Stimulated activated CD4-positive, alpha-beta T cell treated with anti-CD3 and anti-CD28 coated beads, Interleukin-1b, Interleukin-23, amount 100 ng/mL, for 4 hours (primary cell): ENCODE measurements at regions not wholly inside any gene's neighbourhood (a gene's known extent, or its start where the extent isn't known, plus 50 kb on each side); places are given as distances from the start of the nearest gene placed in this dataset.
A peak's percentile ranks its signal among the peaks of the same experiment; 100 is the strongest.

Source experiments
- DNase-seq, 2 donors: peaks; one replicate each; pipeline ENCODE4 v3.0.0-alpha.2; 2020; ENCODE audit warnings: low read depth in 2 of 2

- DNase-seq = peak; percentile 30 to 42
Measured at GRCh38 chr14:98984719-98985041, 287.3 kb downstream of the BCL11B start.

GRCh38 chr14:98993818-98994217 lies 278.2 kb downstream of the BCL11B start:
- no peak for DNase-seq

- DNase-seq = no peak
Measured at GRCh38 chr14:98994561-98994960, 277.4 kb downstream of the BCL11B start.

GRCh38 chr14:98997526-98998205 lies 274.3 kb downstream of the BCL11B start:
- no peak for DNase-seq

GRCh38 chr14:98999345-98999744 lies 272.7 kb downstream of the BCL11B start:
- DNase-seq = no peak

- no peak for DNase-seq
Measured at GRCh38 chr14:98999901-99000300, 272.1 kb downstream of the BCL11B start.

- DNase-seq = no peak
Measured at GRCh38 chr14:99001241-99001640, 270.8 kb downstream of the BCL11B start.

- no peak for DNase-seq
Measured at GRCh38 chr14:99003646-99004045, 268.4 kb downstream of the BCL11B start.

GRCh38 chr14:99004112-99004511 lies 267.9 kb downstream of the BCL11B start:
- no peak for DNase-seq

- DNase-seq = no peak
Measured at GRCh38 chr14:99006276-99006675, 265.7 kb downstream of the BCL11B start.

- no peak for DNase-seq
Measured at GRCh38 chr14:99007795-99008194, 264.2 kb downstream of the BCL11B start.

- DNase-seq = no peak
Measured at GRCh38 chr14:99009871-99010270, 262.1 kb downstream of the BCL11B start.

- no peak for DNase-seq
Measured at GRCh38 chr14:99011385-99011784, 260.6 kb downstream of the BCL11B start.

GRCh38 chr14:99012703-99013102 lies 259.3 kb downstream of the BCL11B start:
- DNase-seq = no peak

- no peak for DNase-seq
Measured at GRCh38 chr14:99015833-99016232, 256.2 kb downstream of the BCL11B start.

GRCh38 chr14:99023371-99023770 lies 248.6 kb downstream of the BCL11B start:
- DNase-seq = no peak

- no peak for DNase-seq
Measured at GRCh38 chr14:99024926-99025325, 247.1 kb downstream of the BCL11B start.

GRCh38 chr14:99025418-99025817 lies 246.6 kb downstream of the BCL11B start:
- DNase-seq = no peak

GRCh38 chr14:99026471-99026870 lies 245.5 kb downstream of the BCL11B start:
- no peak for DNase-seq

- no peak for DNase-seq
Measured at GRCh38 chr14:99028041-99028440, 244.0 kb downstream of the BCL11B start.

GRCh38 chr14:99028521-99028920 lies 243.5 kb downstream of the BCL11B start:
- no peak for DNase-seq

GRCh38 chr14:99029145-99029915 lies 242.7 kb downstream of the BCL11B start:
- DNase-seq = no peak

GRCh38 chr14:99029916-99030305 lies 242.1 kb downstream of the BCL11B start:
- DNase-seq = no peak

- DNase-seq = no peak
Measured at GRCh38 chr14:99030454-99030853, 241.5 kb downstream of the BCL11B start.
